ENCODE measurements at regions not wholly inside any gene's neighbourhood (a gene's known extent, or its start where the extent isn't known, plus 50 kb on each side); places are given as distances from the start of the nearest gene placed in this dataset.
"Not testable (repeated sequence)": the region's sequence is repeated elsewhere in the genome, so short reads cannot be mapped to it uniquely, and the experiment has no call there.

GRCh38 chr3:5053021-5053831 lies 68.9 kb upstream of the ARL8B start:
- POLR2A ChIA-PET: interaction anchor here (0.6 to 1.4 kb wide), 3 partner anchors 13 to 342 kb away, joined by 3 read pairs; no protein-coding TSS in a partner anchor
- ATAC-seq (ENCODE audit: low read depth) (no peak), DNase-seq (no peak)
- intact Hi-C loops (cut with micrococcal nuclease): loop anchor here (2.0 kb wide), 1 partner anchor 16 kb away; no protein-coding TSS in a partner anchor
- Mint-ChIP-seq H3K4me3 (no peak overlapping the region), H3K27ac (no peak overlapping the region), H3K9me3 (no peaks in the 10 kb centered on the region), H3K36me3 (ENCODE audit: low read depth) (no peaks in the 10 kb centered on the region), H3K4me1 (peaks cover 47% of the 10 kb centered on the region), H3K27me3 (no peaks in the 10 kb centered on the region)
- CTCF ChIA-PET: interaction anchor here (0.6 to 8.3 kb wide), 3 partner anchors 9 to 341 kb away, joined by 3 to 219 read pairs (median 5); no protein-coding TSS in a partner anchor
- TF ChIP-seq, protein P1, sequence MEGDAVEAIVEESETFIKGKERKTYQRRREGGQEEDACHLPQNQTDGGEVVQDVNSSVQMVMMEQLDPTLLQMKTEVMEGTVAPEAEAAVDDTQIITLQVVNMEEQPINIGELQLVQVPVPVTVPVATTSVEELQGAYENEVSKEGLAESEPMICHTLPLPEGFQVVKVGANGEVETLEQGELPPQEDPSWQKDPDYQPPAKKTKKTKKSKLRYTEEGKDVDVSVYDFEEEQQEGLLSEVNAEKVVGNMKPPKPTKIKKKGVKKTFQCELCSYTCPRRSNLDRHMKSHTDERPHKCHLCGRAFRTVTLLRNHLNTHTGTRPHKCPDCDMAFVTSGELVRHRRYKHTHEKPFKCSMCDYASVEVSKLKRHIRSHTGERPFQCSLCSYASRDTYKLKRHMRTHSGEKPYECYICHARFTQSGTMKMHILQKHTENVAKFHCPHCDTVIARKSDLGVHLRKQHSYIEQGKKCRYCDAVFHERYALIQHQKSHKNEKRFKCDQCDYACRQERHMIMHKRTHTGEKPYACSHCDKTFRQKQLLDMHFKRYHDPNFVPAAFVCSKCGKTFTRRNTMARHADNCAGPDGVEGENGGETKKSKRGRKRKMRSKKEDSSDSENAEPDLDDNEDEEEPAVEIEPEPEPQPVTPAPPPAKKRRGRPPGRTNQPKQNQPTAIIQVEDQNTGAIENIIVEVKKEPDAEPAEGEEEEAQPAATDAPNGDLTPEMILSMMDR (IDR thresholded peaks at IDR 0.05): no peak

- CTCF ChIA-PET: interaction anchor here (0.9 to 8.3 kb wide), 2 partner anchors 26 to 342 kb away, joined by 3 to 219 read pairs; no protein-coding TSS in a partner anchor
- Mint-ChIP-seq H3K4me3 (no peak overlapping the region), H3K36me3 (ENCODE audit: low read depth) (no peaks in the 10 kb centered on the region), H3K4me1 (peaks cover 47% of the 10 kb centered on the region), H3K9me3 (no peaks in the 10 kb centered on the region), H3K27me3 (no peaks in the 10 kb centered on the region), H3K27ac (no peak overlapping the region)
- TF ChIP-seq, protein P1 (IDR thresholded peaks at IDR 0.05): no peak
- POLR2A ChIA-PET: interaction anchor here (0.6 to 1.4 kb wide), 4 partner anchors 14 to 343 kb away, joined by 3 to 5 read pairs (median 3); no protein-coding TSS in a partner anchor
- DNase-seq (no peak), ATAC-seq (ENCODE audit: low read depth) (no peak)
- intact Hi-C loops (cut with micrococcal nuclease): no loop called here
Measured at GRCh38 chr3:5054098-5054497, 68.0 kb upstream of the ARL8B start.

- intact Hi-C loops (cut with micrococcal nuclease); H3K27ac Mint-ChIP-seq; H3K27me3 Mint-ChIP-seq; ATAC-seq (ENCODE audit: low read depth); H3K9me3 Mint-ChIP-seq; DNase-seq; H3K4me3 Mint-ChIP-seq; H3K36me3 Mint-ChIP-seq (ENCODE audit: low read depth): not testable (repeated sequence)
- CTCF ChIA-PET: interaction anchor here (0.9 to 8.3 kb wide), 5 partner anchors 27 to 342 kb away, joined by 3 to 219 read pairs (median 8); partner anchors contain the start of gene BHLHE40
- POLR2A ChIA-PET: interaction anchor here (0.8 to 1.7 kb wide), 3 partner anchors 16 to 76 kb away, joined by 3 to 5 read pairs (median 5); partner anchors contain the start of gene BHLHE40
- H3K4me1 Mint-ChIP-seq: peaks cover 47% of the 10 kb centered on the region
Measured at GRCh38 chr3:5054579-5054978, 67.5 kb upstream of the ARL8B start.

GRCh38 chr3:5055357-5056110 lies 66.6 kb upstream of the ARL8B start:
- TF ChIP-seq, protein P1 (IDR thresholded peaks at IDR 0.05): no peak
- ChIA-PET POLR2A (interaction anchor here (1.2 to 1.8 kb wide), 5 partner anchors 17 to 77 kb away, joined by 3 to 5 read pairs (median 5); partner anchors contain the start of gene BHLHE40), CTCF (interaction anchor here (1.1 to 8.3 kb wide), 5 partner anchors 72 to 343 kb away, joined by 3 to 219 read pairs (median 8); partner anchors contain the start of gene BHLHE40)
- no peaks in the 10 kb centered on the region for H3K36me3 Mint-ChIP-seq (ENCODE audit: low read depth)
- ATAC-seq (ENCODE audit: low read depth) (no peak), DNase-seq (no peak)
- H3K27me3 Mint-ChIP-seq: no peaks in the 10 kb centered on the region
- intact Hi-C loops (cut with micrococcal nuclease): loop anchor here (2.0 kb wide), 1 partner anchor 705 kb away; no protein-coding TSS in a partner anchor
- peaks cover 47% of the 10 kb centered on the region for H3K4me1 Mint-ChIP-seq
- H3K4me3 Mint-ChIP-seq: no peak overlapping the region
- no peaks in the 10 kb centered on the region for H3K9me3 Mint-ChIP-seq
- peak overlapping the region; percentile 33 for H3K27ac Mint-ChIP-seq

- TF ChIP-seq, protein P1 (IDR thresholded peaks at IDR 0.05): no peak
- H3K36me3 Mint-ChIP-seq (ENCODE audit: low read depth): no peaks in the 10 kb centered on the region
- no peaks in the 10 kb centered on the region for H3K9me3 Mint-ChIP-seq
- ChIA-PET CTCF (interaction anchor here (1.1 to 8.3 kb wide), 4 partner anchors 76 to 344 kb away, joined by 3 to 219 read pairs (median 8); partner anchors contain the start of gene BHLHE40), POLR2A (interaction anchor here (1.2 to 1.8 kb wide), 4 partner anchors 45 to 77 kb away, joined by 3 to 5 read pairs (median 5); partner anchors contain the start of gene BHLHE40)
- DNase-seq (no peak), ATAC-seq (ENCODE audit: low read depth) (no peak)
- intact Hi-C loops (cut with micrococcal nuclease): loop anchor here (2.0 kb wide), 1 partner anchor 705 kb away; no protein-coding TSS in a partner anchor
- H3K4me3 Mint-ChIP-seq: no peak overlapping the region
- peaks cover 47% of the 10 kb centered on the region for H3K4me1 Mint-ChIP-seq
- no peaks in the 10 kb centered on the region for H3K27me3 Mint-ChIP-seq
- peak overlapping the region; percentile 16 for H3K27ac Mint-ChIP-seq
Measured at GRCh38 chr3:5056111-5056391, 66.0 kb upstream of the ARL8B start.
